ENCODE measurements at regions not wholly inside any gene's neighbourhood (a gene's known extent, or its start where the extent isn't known, plus 50 kb on each side); places are given as distances from the start of the nearest gene placed in this dataset.

DNA sequence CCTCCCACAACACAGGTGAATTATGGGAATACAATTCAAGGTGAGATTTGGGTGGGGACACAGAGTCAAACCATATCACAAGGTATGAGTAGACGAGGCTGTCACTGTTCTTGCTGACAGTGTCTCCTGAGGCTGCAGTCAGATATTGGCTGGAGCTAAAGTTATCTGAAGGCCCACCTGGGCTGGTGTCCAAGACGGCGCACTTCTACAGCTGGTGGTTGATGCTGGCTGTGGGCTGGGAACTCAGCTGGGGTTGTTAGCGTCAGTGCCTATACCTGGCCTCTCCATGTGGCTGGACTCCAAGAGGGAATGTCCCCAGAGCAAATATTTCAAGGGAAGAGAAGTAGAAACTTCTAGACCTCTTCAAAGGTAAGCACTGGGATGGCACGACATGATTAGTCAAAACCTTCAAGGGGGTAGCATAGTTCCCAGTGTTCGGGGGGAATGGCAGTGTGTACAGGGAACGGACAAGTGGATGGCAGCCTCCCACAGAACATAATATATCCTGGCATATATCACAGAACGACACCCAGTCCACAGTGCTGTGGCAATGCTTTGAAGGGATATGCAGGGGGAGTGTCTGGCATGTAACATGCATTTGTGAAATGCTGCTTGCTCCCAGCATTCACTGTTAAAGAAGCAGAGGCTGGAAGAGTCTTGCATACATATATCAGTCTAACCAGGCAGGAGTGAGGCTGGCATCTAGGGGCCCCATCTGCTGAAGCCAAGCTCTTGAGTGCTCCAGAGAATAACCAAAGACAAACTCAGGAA, 126.7 kb upstream of the RFLNA start:
- no peak for TF ChIP-seq EZH2 (IDR thresholded peaks at IDR 0.05; ENCODE audit: insufficient read depth, low read length)
- TF ChIP-seq, protein P1, sequence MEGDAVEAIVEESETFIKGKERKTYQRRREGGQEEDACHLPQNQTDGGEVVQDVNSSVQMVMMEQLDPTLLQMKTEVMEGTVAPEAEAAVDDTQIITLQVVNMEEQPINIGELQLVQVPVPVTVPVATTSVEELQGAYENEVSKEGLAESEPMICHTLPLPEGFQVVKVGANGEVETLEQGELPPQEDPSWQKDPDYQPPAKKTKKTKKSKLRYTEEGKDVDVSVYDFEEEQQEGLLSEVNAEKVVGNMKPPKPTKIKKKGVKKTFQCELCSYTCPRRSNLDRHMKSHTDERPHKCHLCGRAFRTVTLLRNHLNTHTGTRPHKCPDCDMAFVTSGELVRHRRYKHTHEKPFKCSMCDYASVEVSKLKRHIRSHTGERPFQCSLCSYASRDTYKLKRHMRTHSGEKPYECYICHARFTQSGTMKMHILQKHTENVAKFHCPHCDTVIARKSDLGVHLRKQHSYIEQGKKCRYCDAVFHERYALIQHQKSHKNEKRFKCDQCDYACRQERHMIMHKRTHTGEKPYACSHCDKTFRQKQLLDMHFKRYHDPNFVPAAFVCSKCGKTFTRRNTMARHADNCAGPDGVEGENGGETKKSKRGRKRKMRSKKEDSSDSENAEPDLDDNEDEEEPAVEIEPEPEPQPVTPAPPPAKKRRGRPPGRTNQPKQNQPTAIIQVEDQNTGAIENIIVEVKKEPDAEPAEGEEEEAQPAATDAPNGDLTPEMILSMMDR (IDR thresholded peaks at IDR 0.05; ENCODE audit: insufficient read depth, low read depth, low read length), result no peak
- Mint-ChIP-seq H3K9me3 (ENCODE audit: unreplicated experiment) (peaks cover 13% of the 10 kb centered on the region), H3K4me3 (ENCODE audit: unreplicated experiment) (no peak overlapping the region), H3K36me3 (ENCODE audit: low read depth, unreplicated experiment) (no peaks in the 10 kb centered on the region), H3K4me1 (ENCODE audit: low read depth, unreplicated experiment) (peaks cover 7% of the 10 kb centered on the region), H3K27ac (ENCODE audit: unreplicated experiment) (no peak overlapping the region), H3K27me3 (ENCODE audit: low read depth, unreplicated experiment) (peaks cover 5% of the 10 kb centered on the region)
- Histone ChIP-seq H3K79me2 (ENCODE audit: insufficient read depth, low read length) (no peaks in the 10 kb centered on the region), H3K9ac (ENCODE audit: low read length) (no peak overlapping the region), H3K4me2 (ENCODE audit: low read length) (no peak overlapping the region), H4K20me1 (ENCODE audit: insufficient read depth, low read length) (no peaks in the 10 kb centered on the region), H2AFZ (ENCODE audit: low read depth, low read length) (no peak overlapping the region), H3K4me1 (ENCODE audit: insufficient read depth, low read length) (no peaks in the 10 kb centered on the region), H3K27me3 (ENCODE audit: insufficient read depth, low read length) (no peaks in the 10 kb centered on the region), H3K36me3 (ENCODE audit: insufficient read depth, low read length) (no peaks in the 10 kb centered on the region), H3K27ac (ENCODE audit: low read depth, low read length) (no peak overlapping the region), H3K9me3 (ENCODE audit: insufficient read depth, low read depth, low read length) (no peaks in the 10 kb centered on the region), H3K4me3 (ENCODE audit: insufficient read depth, low read depth, low read length) (no peak overlapping the region)
- FAIRE-seq (no peak), DNase-seq (ENCODE audit: low read depth) (no peak)

DNA sequence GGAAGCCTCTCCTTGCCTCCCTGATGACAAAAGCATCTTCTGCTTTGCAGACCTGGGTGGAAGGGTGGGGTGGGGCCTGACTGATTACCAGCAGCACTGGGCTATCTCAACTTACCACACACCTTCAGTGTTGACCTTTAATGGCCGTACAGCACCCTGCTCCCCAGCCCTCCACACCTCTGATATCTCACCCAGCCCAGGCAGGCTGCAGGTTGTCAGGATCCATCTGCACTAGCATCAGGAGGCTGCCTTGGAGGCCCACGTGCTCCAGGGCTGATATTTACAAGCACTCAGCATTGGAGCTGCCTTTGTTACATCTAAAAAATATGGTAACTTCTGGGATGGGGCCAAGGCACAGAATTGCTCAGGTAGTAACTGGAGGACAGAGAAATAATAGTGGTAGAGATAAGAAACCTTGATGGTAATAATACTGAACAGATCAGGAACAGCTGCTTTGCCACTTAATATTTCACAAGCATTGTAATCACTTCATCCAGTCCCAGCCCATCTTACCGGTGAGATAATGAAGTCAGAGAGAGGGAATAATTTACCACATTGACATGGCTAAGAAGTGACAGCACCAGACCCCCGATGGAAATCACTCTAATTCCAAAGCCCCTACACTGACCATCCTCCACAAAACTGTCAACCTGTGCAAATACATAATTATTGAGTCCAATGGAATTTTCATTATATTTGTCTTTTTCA, 125.2 kb upstream of the RFLNA start:
- Histone ChIP-seq H3K9me3 (ENCODE audit: insufficient read depth, low read depth, low read length) (no peaks in the 10 kb centered on the region), H3K4me2 (ENCODE audit: low read length) (no peak overlapping the region), H3K27ac (ENCODE audit: low read depth, low read length) (no peak overlapping the region), H3K79me2 (ENCODE audit: insufficient read depth, low read length) (no peaks in the 10 kb centered on the region), H3K9ac (ENCODE audit: low read length) (no peak overlapping the region), H3K4me1 (ENCODE audit: insufficient read depth, low read length) (no peaks in the 10 kb centered on the region), H3K4me3 (ENCODE audit: insufficient read depth, low read depth, low read length) (no peak overlapping the region), H2AFZ (ENCODE audit: low read depth, low read length) (no peak overlapping the region), H3K27me3 (ENCODE audit: insufficient read depth, low read length) (no peaks in the 10 kb centered on the region), H3K36me3 (ENCODE audit: insufficient read depth, low read length) (no peaks in the 10 kb centered on the region), H4K20me1 (ENCODE audit: insufficient read depth, low read length) (no peaks in the 10 kb centered on the region)
- FAIRE-seq (no peak), DNase-seq (ENCODE audit: low read depth) (no peak)
- Mint-ChIP-seq H3K4me1 (ENCODE audit: low read depth, unreplicated experiment) (peaks cover 7% of the 10 kb centered on the region), H3K27me3 (ENCODE audit: low read depth, unreplicated experiment) (peaks cover 2% of the 10 kb centered on the region), H3K36me3 (ENCODE audit: low read depth, unreplicated experiment) (no peaks in the 10 kb centered on the region), H3K27ac (ENCODE audit: unreplicated experiment) (no peak overlapping the region), H3K9me3 (ENCODE audit: unreplicated experiment) (peaks cover 9% of the 10 kb centered on the region), H3K4me3 (ENCODE audit: unreplicated experiment) (no peak overlapping the region)
- TF ChIP-seq EZH2 (IDR thresholded peaks at IDR 0.05; ENCODE audit: insufficient read depth, low read length), result no peak
- TF ChIP-seq, protein P1 (IDR thresholded peaks at IDR 0.05; ENCODE audit: insufficient read depth, low read depth, low read length), result no peak

DNA sequence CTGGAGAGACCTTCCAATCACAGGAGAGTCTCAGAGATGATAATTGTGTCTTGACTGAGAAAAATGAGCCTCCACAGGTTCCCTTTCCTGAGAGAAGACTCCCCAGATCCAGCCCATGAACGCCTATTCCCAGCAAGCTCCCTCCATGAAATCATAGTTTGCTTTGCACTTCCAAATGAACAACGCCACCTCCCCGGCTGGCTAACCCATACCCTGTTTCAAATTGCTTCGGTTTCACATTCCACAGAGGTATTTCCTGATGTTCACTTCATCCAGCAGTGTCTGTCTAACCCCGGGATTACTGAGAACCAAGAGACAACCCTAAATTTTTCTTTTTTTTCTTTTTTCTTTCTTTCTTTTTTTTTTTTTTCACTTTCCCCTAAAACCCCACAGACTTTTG, 124.1 kb upstream of the RFLNA start:
- DNase-seq (ENCODE audit: low read depth) (peak; percentile 6), FAIRE-seq (no peak)
- H3K9me3 ChIP-seq (ENCODE audit: insufficient read depth, low read depth, low read length), result no peaks in the 10 kb centered on the region
- Mint-ChIP-seq H3K4me3 (ENCODE audit: unreplicated experiment) (peak overlapping the region; percentile 15), H3K4me1 (ENCODE audit: low read depth, unreplicated experiment) (peaks cover 7% of the 10 kb centered on the region), H3K9me3 (ENCODE audit: unreplicated experiment) (peaks cover 9% of the 10 kb centered on the region), H3K36me3 (ENCODE audit: low read depth, unreplicated experiment) (no peaks in the 10 kb centered on the region), H3K27ac (ENCODE audit: unreplicated experiment) (peak overlapping the region; percentile 34), H3K27me3 (ENCODE audit: low read depth, unreplicated experiment) (peaks cover 2% of the 10 kb centered on the region)
- no peak overlapping the region for H3K4me2 ChIP-seq (ENCODE audit: low read length)
- no peaks in the 10 kb centered on the region for H3K79me2 ChIP-seq (ENCODE audit: insufficient read depth, low read length)
- H3K4me3 ChIP-seq (ENCODE audit: insufficient read depth, low read depth, low read length), result no peak overlapping the region
- H3K9ac ChIP-seq (ENCODE audit: low read length), result no peak overlapping the region
- no peak overlapping the region for H2AFZ ChIP-seq (ENCODE audit: low read depth, low read length)
- H3K27ac ChIP-seq (ENCODE audit: low read depth, low read length), result no peak overlapping the region
- TF ChIP-seq, protein P1 (IDR thresholded peaks at IDR 0.05; ENCODE audit: insufficient read depth, low read depth, low read length), result no peak
- TF ChIP-seq EZH2 (IDR thresholded peaks at IDR 0.05; ENCODE audit: insufficient read depth, low read length), result no peak
- no peaks in the 10 kb centered on the region for H4K20me1 ChIP-seq (ENCODE audit: insufficient read depth, low read length)
- H3K27me3 ChIP-seq (ENCODE audit: insufficient read depth, low read length), result no peaks in the 10 kb centered on the region
- H3K36me3 ChIP-seq (ENCODE audit: insufficient read depth, low read length), result no peaks in the 10 kb centered on the region
- no peaks in the 10 kb centered on the region for H3K4me1 ChIP-seq (ENCODE audit: insufficient read depth, low read length)
